GM10266 (cell line): ENCODE measurements at regions not wholly inside any gene's neighbourhood (a gene's known extent, or its start where the extent isn't known, plus 50 kb on each side); places are given as distances from the start of the nearest gene placed in this dataset.

Experiments used
- DNase-seq: peaks from one replicate; pipeline ENCODE4 v3.0.0; 2012; ENCODE audit errors: extremely low spot score
- TF ChIP-seq, protein P1 (sequence below): IDR thresholded peaks from 2 replicates; pipeline ENCODE4 v1.5.1; 2012; ENCODE audit warnings: mild to moderate bottlenecking, low read depth; ENCODE audit not compliant: control insufficient read depth, insufficient read depth; ENCODE audit errors: missing control alignments

DNA sequence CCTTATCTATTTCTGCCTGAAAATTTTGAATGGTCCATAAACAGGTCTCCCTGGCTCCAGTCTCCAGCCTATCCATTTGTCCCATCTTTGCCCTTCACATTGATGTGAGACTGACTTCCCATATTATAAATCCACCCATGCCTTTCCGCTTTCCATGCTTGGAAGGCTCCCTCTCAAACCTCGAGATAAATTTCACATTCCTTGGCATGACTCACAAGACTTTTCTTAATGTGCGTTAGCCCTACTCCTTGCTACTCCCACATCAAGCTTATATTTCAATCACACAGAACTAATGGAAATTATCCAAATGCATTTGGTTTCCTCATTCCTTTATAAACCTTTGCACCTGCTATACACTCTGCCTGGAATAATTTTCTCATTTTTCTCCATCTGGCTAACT is 163.7 kb upstream of the NTM start:
- TF ChIP-seq, protein P1, sequence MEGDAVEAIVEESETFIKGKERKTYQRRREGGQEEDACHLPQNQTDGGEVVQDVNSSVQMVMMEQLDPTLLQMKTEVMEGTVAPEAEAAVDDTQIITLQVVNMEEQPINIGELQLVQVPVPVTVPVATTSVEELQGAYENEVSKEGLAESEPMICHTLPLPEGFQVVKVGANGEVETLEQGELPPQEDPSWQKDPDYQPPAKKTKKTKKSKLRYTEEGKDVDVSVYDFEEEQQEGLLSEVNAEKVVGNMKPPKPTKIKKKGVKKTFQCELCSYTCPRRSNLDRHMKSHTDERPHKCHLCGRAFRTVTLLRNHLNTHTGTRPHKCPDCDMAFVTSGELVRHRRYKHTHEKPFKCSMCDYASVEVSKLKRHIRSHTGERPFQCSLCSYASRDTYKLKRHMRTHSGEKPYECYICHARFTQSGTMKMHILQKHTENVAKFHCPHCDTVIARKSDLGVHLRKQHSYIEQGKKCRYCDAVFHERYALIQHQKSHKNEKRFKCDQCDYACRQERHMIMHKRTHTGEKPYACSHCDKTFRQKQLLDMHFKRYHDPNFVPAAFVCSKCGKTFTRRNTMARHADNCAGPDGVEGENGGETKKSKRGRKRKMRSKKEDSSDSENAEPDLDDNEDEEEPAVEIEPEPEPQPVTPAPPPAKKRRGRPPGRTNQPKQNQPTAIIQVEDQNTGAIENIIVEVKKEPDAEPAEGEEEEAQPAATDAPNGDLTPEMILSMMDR = no peak

GRCh38 chr11:131207901-131208300 is 162.5 kb upstream of the NTM start:
- no peak for DNase-seq
- TF ChIP-seq, protein P1 = no peak

More for the DNA sequence above, 163.7 kb upstream of the NTM start:
- no peak for DNase-seq

GRCh38 chr11:131217313-131218310 is 152.8 kb upstream of the NTM start:
- TF ChIP-seq, protein P1 = peak; percentile 65
- DNase-seq = no peak

- no peak for DNase-seq
- TF ChIP-seq, protein P1 = no peak
These were observed 151.9 kb upstream of the NTM start for GRCh38 chr11:131218542-131218941.

DNA sequence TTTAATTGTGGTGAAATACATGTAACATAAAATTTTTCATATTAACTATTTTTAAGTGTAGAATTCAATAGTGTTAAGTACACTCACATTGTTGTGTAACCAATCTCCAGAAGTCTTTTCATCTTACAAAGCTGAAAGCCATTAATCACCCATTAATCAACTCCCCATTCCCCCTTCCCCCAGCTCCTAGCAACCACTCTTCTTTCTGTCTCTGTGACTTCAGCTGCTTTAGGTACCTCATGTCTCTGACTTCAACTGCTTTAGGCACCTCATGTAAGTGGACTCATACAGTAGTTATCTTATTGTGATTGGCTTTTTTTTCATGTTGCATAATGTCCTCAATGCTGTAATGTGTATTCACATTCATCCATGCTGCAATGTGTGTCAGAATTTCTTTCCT is 150.8 kb upstream of the NTM start:
- no peak for DNase-seq
- TF ChIP-seq, protein P1 = no peak

DNA sequence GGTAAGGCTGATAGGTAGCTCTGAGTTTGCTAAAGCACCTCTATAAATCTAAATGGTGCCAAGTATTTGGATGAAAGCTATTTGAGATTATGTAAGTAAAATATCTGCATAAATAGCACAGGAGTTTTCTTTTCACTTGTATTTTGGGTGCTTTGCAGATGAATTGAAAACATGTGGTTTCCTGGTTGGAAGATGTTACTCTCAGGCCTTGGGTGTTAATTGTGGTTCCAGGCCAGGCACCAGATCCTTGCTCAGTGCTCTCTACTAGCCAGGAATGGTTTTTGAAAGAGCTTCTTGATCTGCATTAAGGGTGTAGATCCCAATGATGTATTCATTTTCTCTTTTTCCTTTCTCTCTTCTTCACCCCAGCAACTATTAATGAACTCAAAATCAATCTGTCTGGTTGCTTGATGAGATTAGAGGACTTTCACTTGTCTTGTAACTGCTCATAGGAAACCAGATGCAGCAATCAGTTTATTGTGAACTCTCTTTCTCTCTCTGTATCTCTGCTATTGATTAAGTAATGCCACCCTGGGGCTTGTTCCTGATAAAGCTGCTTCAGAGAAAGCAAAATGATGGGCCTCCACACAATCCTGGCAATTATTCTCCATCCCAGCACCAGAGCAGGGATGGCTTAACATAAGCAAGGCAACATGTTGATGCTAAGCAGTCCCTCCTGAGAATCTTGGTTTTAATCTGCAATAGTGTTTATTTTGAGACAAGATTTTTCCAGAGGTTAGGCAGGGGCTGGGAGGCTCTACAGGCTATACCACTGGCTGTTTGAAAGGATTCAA is 147.0 kb upstream of the NTM start:
- no peak for DNase-seq
- TF ChIP-seq, protein P1 = no peak
